Heart left ventricle (tissue), 16 donors: ENCODE measurements at regions not wholly inside any gene's neighbourhood (a gene's known extent, or its start where the extent isn't known, plus 50 kb on each side); places are given as distances from the start of the nearest gene placed in this dataset.
"Not testable (repeated sequence)": the region's sequence is repeated elsewhere in the genome, so short reads cannot be mapped to it uniquely, and the experiment has no call there.

Experiments used
- ATAC-seq, 4 donors: fragments of 200-7000 bp; cut with Tn5 transposase; one replicate each; pipeline ENCODE4 v1.9.1; 2020 to 2022; ENCODE audit warnings: moderate library complexity in 4 of 4, mild to moderate bottlenecking in 3 of 4, moderate number of reproducible peaks in 1 of 4
- DNase-seq, 5 donors: peaks; one replicate each; pipeline ENCODE4 v3.0.0-alpha.2; 2020
- H3K27ac ChIP-seq, 12 donors: fragments of 200-600 bp; sonication (generic) in 4 of 12; one replicate each; pipeline versions ENCODE4 v1.5.0 to v1.8.0; 2016 to 2022; ENCODE audit warnings: mild to moderate bottlenecking in 2 of 12
- H3K27me3 ChIP-seq, 9 donors: fragments of 200-600 bp; sonication (generic) in 2 of 9; one replicate each; pipeline versions ENCODE4 v1.5.1 to v1.8.0; 2016 to 2022; ENCODE audit warnings: mild to moderate bottlenecking in 3 of 9
- H3K36me3 ChIP-seq, 9 donors: fragments of 200-600 bp; sonication (generic) in 2 of 9; one replicate each; pipeline versions ENCODE4 v1.5.0 to v1.8.0; 2018 to 2022; ENCODE audit warnings: mild to moderate bottlenecking in 2 of 9
- H3K4me1 ChIP-seq, 12 donors: fragments of 200-600 bp; sonication (generic) in 4 of 12; one replicate each; pipeline versions ENCODE4 v1.5.0 to v1.8.0; 2016 to 2022; ENCODE audit warnings: mild to moderate bottlenecking in 3 of 12
- H3K4me3 ChIP-seq, 12 donors: fragments of 200-600 bp; sonication (generic) in 4 of 12; one replicate each; pipeline versions ENCODE4 v1.5.0 to v1.8.0; 2017 to 2022; ENCODE audit warnings: mild to moderate bottlenecking in 9 of 12, moderate library complexity in 4 of 12
- H3K9me3 ChIP-seq, 12 donors: fragments of 200-600 bp; sonication (generic) in 4 of 12; one replicate each; pipeline versions ENCODE4 v1.5.0 to v1.8.0; 2016 to 2022; ENCODE audit warnings: mild to moderate bottlenecking in 1 of 12
- CTCF ChIP-seq, 12 donors: fragments of 200-600 bp; sonication (generic) in 4 of 12; IDR thresholded peaks; one replicate each; pipeline versions ENCODE4 v1.5.0 to v1.8.0; 2018 to 2022; ENCODE audit warnings: antibody characterized with exemption in 12 of 12, mild to moderate bottlenecking in 5 of 12
- POLR2A ChIP-seq, 2 donors: fragments of 450-650 bp; IDR thresholded peaks; one replicate each; pipeline ENCODE4 v1.6.1; 2017; ENCODE audit warnings: antibody characterized with exemption in 2 of 2, mild to moderate bottlenecking in 2 of 2, moderate library complexity in 2 of 2
- WGBS, 4 donors: extraction: QIAGEN DNeasy Blood & Tissue Kit in 2 of 4; methylation state at CpG; one replicate each; pipeline versions ENCODE4 v1.1.5 to v1.1.7; 2013 to 2018; 5-methylcytosine and 5-hydroxymethylcytosine counted together
- intact Hi-C, 10 donors: fragments of 100-400 bp; cut with DNase I; formaldehyde crosslinking; loops; one replicate each; pipeline versions ENCODE4 v1.11.1 to v1.14.2; 2022
- donor health status: ischemic (EF 13 %, LVEDD 7.1; RV severe dilation, severe dysfunction).
- donor health status: healthy with polysubstance abuse.
- donor health status: DM: no; HTN: yes; CAD: no.
- donor health status: DM: no; HTN: no; CAD: no.
- donor health status: ischemic (EF 25% LVEDD 6.9; RV normal size, moderate dysfunction).
- donor health status: ischemic (EF 25% LVEDD 5.7; RV mildly dilated, moderate dysfunction).
- donor health status: healthy.
- donor health status: DM: yes; HTN: yes; CAD: no.
- donor health status: ischemic (EF 35%, LVEDD 5.7; RV mildly dilated, moderate dysfunction).
- donor health status: nonischemic (EF 11% LVEDD 7.7; RV severe dilation, severe dysfunction).
- donor health status: DM: yes; HTN: yes; CAD: no.
- donor health status: PGD.
- donor health status: ischemic (EF 29% LVEDD 5.4; RV normal size, mild dysfunction).
- donor health status: nonischemic (EF 23%, LVEDD 6.1; RV moderate dilation, normal function).

GRCh38 chr1:209196140-209196539 is 387.4 kb upstream of the CAMK1G start:
- ATAC-seq (no peak), DNase-seq (no peak)
- Histone ChIP-seq H3K36me3 (no peaks in the 10 kb centered on the region), H3K27me3 (peaks cover 0 to 17% (median 0%) of the 10 kb centered on the region in 9 donors), H3K4me1 (no peaks in the 10 kb centered on the region), H3K9me3 (peaks cover 0 to 28% (median 22%) of the 10 kb centered on the region in 12 donors), H3K27ac (no peak overlapping the region), H3K4me3 (no peak overlapping the region)
- intact Hi-C loops: no loop called here
- no peak for TF ChIP-seq POLR2A (IDR thresholded peaks at IDR 0.05)
- TF ChIP-seq CTCF (IDR thresholded peaks at IDR 0.05): no peak

GRCh38 chr1:209198961-209199750 is 384.4 kb upstream of the CAMK1G start:
- Histone ChIP-seq H3K27ac (no peak overlapping the region), H3K9me3 (peaks cover 0 to 28% (median 22%) of the 10 kb centered on the region in 12 donors), H3K4me1 (no peaks in the 10 kb centered on the region), H3K36me3 (no peaks in the 10 kb centered on the region), H3K4me3 (no peak overlapping the region), H3K27me3 (peaks cover 0 to 25% (median 3%) of the 10 kb centered on the region in 9 donors)
- DNase-seq (no peak), ATAC-seq (no peak)
- intact Hi-C loops: no loop called here
- no peak for TF ChIP-seq CTCF (IDR thresholded peaks at IDR 0.05)
- TF ChIP-seq POLR2A (IDR thresholded peaks at IDR 0.05): no peak
- WGBS, 4 donors: 57 to 72% (median 68%) methylated on average over 12 of the region's 12 CpGs

- H3K4me3 ChIP-seq: no peak overlapping the region
- no peaks in the 10 kb centered on the region for H3K4me1 ChIP-seq
- no peaks in the 10 kb centered on the region for H3K36me3 ChIP-seq
- H3K27me3 ChIP-seq: peaks cover 0 to 25% (median 3%) of the 10 kb centered on the region in 9 donors
- no peak for ATAC-seq
- WGBS, 4 donors: 25 to 44% (median 30%) methylated on average over 4 of the region's 4 CpGs
- no peak overlapping the region for H3K27ac ChIP-seq
- DNase-seq: no peak
- TF ChIP-seq CTCF (IDR thresholded peaks at IDR 0.05): no peak
- no peak for TF ChIP-seq POLR2A (IDR thresholded peaks at IDR 0.05)
- peaks cover 0 to 27% (median 21%) of the 10 kb centered on the region in 12 donors for H3K9me3 ChIP-seq
- intact Hi-C loops: loop anchor here in 8 of 10 donors (5.0 to 10.0 kb wide), 9 partner anchors 47 to 548 kb away; no protein-coding TSS in a partner anchor
Measured at GRCh38 chr1:209199822-209200221, 383.7 kb upstream of the CAMK1G start.

- WGBS, 4 donors: 79 to 88% (median 86%) methylated on average over 11 of the region's 11 CpGs
- H3K4me1 ChIP-seq, ATAC-seq, H3K9me3 ChIP-seq, H3K4me3 ChIP-seq, H3K36me3 ChIP-seq, DNase-seq, H3K27ac ChIP-seq: not testable (repeated sequence)
- intact Hi-C loops: loop anchor here in 8 of 10 donors (5.0 to 10.0 kb wide), 9 partner anchors 45 to 550 kb away; no protein-coding TSS in a partner anchor
- H3K27me3 ChIP-seq: peaks cover 0 to 25% (median 6%) of the 10 kb centered on the region in 9 donors
Measured at GRCh38 chr1:209202321-209202720, 381.2 kb upstream of the CAMK1G start.
